Activated CD4-positive, alpha-beta T cell treated with anti-CD3 and anti-CD28 coated beads, Interleukin-2, Interleukin-6, amounts not matched to agents 100 ng/mL and 50 ng/mL, durations not matched to agents 16 hours and 8 hours (primary cell): ENCODE measurements at regions not wholly inside any gene's neighbourhood (a gene's known extent, or its start where the extent isn't known, plus 50 kb on each side); places are given as distances from the start of the nearest gene placed in this dataset.
"Not testable (repeated sequence)": the region's sequence is repeated elsewhere in the genome, so short reads cannot be mapped to it uniquely, and the experiment has no call there.

ENCODE experiments used
- DNase-seq: peaks from one replicate; pipeline ENCODE4 v3.0.0-alpha.2; 2020

DNA sequence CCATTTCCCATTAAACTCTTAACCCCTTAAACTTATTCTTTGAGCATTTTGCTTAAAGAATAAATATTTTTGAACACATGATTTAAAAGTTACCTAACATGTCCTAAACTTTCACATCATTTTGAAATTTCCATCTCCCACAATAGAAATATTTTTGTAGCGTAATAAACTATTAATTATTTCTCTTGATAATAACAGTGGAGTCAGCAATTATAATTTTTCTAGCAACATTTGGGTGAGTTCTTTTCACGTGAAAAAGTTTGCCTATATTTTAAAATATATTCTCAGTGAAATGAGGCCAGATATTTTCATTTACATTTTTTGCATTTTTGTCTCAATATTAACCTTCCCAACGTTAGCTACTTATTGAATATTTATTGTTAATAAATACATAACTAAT is 320.4 kb upstream of the CRIM1 start:
- no peak for DNase-seq

DNA sequence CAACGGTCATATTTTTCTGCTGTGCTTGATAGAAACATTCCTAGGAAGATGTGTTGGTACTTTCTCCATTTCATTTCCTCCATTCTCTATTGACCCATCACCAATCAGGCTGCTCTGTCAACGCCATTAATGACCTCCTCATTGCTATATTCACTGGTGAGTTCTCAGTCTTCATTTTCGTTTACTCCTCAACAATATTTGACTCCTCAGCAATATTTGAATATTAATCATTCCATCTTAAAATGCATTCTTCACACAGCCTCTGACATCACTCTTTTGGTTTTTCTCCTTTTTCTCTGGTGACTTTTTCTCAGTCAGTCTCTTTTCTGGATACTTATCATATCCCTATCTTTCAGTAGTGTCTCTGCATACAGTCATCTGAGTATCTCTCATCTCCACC is 323.5 kb upstream of the CRIM1 start:
- no peak for DNase-seq

DNA sequence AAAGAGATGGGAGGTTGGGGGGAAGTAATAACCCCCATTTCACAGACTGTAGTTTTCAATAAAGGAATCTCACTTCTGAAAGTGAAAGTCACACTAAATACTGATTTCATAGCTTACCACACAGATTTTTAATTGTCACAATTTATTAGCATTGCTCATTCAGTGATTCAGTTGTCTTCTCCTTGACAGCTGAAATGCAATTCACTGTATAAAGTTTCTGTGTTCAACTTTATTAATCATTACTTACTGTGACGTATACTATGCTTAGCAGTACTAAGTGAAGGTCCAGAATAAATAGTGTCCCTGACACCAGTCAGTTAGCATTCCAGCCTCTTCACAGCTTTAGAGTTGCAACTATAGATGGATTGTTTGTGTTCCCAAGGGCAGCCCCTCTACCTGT is 324.1 kb upstream of the CRIM1 start:
- DNase-seq, result no peak

DNA sequence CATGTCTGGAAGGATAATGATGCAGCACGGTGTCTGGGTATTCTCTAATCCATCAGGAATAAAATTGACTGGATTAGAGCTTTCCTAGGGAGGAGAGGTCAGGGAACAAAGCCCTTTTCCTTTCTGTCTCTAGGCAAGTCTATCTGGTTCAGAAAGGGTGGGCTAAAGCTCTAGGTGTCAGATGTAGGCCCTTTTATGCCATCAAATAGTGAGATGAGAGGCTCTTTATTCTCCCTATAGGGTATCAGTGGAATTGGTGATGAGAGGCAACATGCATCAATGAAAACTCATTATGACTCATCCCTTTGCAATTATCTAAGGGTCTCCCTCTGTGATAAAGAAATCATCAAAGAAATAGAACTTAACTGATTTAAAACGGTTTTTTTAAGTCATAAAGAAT is 328.0 kb upstream of the CRIM1 start:
- no peak for DNase-seq

DNA sequence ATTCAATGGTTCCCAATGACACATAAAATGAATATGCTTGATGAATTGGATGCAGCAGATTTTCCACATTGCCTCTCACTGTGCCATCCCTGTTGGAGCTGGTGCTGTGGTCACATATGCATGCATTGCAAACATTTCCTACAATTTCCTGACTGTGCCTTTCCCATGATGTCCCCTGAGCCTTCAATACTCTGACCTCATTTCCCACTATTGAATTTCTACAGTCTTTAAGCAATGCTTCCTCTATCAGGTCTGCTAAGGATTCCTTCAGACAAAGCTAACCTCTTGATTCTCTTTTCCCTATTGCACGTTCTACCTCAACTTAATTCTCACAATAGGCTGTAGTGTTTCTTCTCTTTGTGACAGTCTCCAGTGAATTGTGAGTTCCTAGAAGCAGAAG is 342.5 kb upstream of the CRIM1 start:
- no peak for DNase-seq

DNA sequence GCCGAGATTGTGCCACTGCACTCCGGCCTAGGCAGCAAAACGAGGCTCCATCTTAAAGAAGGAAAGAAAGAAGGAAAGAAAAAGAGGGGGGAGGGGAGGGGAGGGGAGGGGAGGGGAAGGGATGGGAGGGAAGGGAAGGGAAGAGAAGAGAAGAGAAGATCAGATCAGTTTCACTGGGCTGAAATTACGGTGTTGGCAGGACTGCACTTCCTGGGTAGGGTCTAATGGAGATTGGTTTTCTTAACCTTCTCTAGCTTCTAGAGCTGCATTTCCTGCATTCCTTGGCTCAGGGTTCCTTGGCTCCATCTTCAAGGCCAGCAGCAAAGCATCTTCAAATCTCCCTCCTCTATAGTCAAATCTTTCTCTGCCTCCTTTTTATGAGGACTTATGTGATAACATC is 349.1 kb upstream of the CRIM1 start:
- no peak for DNase-seq

DNA sequence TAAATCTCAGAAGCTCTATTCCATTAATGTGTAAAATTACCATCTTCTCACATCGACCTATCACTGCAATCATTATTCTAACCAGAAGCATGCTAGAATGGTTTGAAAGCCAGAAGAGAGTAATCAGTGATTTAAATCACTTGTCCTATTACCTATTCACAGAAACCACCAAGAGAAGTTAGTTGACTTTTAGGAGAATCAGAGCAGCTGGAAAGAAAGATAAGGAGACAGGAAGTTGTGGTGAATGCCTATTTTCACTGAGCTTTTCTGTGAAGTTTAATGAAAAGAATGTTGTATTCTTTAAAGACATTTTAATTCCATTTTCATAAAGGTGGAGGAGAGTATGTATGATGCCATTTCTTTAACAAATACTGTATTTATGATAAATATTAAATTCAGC is 352.6 kb upstream of the CRIM1 start:
- no peak for DNase-seq

DNA sequence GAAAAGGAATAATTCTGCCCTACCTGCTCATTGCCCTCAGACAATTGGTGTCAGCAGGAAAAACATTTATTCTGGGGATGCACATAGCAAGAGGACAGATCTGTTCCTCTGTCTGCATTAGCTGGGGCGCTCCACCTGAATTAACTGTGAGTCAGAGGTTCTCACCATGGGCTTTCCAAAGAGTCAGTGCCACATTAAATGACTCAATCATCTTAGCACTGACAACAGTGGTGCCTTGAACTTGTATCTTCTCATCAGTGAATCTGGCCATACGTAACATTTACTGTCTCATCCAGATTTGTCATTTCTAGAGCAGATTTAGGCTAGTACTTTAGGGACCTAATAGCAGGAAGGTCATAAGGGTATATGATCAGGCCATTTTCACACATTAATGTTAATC is 358.1 kb upstream of the CRIM1 start:
- no peak for DNase-seq

DNA sequence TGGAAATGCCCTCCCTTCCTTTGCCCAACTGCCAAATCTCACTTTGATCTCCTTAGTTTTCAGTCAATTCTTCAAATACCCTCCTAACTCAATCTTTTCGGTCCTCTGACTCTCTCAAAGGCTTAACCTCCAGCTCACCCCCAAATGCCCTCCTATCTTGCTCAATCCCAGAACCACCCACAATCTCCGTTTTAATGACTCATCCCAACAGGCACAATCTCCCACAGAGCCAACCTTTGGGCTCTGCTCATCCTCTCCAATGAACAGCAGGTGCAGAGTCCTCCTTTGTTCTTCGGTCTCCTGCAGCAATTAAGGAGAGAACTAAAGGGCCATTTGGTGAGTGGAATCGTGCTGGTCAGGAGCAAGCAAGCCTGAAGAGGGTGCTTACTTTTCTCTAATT is 366.1 kb upstream of the CRIM1 start:
- no peak for DNase-seq

DNA sequence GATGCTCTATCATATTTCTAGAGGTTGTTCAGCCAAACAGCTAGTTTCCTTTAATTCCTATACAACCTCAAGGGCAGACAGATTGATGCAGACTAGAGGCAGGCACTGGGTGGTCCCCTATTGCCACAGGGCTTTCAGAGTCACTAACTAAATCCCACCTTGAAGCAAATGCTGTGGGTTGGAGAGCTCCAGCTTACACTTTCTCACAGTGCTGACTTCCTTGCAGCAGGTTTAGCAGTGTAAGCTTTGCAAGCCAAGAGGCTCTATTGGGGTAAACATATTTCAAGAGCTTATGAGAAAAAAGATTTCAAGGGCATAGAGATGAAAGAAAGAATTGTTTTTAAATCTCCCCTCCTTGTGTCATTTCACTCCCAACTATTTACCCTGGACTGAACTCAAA is 366.5 kb upstream of the CRIM1 start:
- DNase-seq, result no peak

DNA sequence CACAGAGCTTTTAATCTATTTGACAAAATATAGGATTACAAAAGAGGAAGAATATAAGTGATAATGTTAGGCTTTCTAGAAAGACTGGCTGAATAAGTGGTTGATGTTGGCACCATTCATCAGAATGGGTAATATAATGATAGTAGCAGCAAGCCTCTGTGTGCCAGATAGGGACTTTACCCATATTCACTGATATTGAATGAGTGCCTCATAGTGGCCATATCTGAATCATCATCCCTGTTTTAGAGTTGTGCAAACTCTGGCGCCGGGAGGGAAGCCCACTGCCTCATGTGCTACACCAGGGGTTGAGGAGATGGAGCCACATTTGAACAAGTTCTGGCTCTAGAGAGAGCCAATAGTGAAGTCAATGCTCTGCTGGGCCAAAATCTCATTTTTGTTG is 368.7 kb upstream of the CRIM1 start:
- no peak for DNase-seq

DNA sequence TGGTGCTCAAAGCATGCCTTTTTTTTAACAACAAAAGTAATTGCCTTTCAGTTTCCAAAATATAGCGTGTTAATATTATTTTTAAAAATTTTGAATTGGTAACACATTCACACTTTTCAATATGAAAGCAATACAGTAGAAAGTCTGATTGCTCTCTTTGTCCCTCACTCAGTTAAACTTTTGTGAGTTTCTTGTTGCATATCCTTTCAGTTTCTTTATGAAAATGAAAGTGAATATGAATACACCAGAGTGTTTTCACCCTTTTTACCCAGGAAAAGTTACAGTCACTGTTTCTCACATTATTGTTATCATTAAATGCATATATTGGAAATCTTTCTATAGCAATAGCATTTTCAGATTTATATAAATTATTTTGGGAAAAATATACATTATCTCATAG is 377.4 kb upstream of the CRIM1 start:
- peak; percentile 8 for DNase-seq

DNA sequence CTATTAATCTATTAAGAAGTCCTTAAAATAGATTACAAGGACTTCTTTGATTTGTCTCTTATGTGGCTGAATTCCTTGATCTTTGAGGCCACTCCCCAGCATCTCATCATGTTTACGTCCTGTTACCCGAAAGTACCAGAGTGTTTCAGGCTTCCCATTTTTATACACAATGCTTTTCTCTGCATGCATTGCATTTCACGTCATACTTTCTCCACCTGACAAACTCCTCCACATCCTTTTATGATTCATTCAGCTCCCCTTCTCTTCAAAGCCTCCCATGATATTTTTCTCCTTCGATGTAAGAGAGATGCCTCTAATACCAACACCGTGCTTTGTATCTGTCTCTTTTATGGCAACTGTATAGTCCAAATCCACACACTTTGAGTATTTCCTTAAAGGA is 379.0 kb upstream of the CRIM1 start:
- DNase-seq, result no peak

DNA sequence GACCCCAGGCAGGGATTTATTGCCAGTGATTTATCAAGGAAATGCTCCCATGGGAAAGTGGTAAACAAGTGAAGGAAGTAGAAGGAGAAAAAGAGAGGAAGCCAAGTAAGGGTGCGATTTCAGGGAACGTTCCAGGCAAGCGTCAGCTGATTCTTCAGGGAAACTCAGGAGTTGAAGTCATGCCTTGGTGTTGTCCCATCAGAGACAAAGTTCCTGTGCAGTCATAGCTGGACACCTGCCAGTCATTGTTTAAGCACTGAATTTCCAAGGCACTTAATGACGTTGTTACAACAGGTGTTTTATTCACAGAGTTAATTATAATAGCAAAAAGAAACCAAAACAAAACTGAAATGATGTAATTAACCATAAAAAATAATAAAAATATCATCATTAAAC is 381.8 kb upstream of the CRIM1 start:
- no peak for DNase-seq

DNA sequence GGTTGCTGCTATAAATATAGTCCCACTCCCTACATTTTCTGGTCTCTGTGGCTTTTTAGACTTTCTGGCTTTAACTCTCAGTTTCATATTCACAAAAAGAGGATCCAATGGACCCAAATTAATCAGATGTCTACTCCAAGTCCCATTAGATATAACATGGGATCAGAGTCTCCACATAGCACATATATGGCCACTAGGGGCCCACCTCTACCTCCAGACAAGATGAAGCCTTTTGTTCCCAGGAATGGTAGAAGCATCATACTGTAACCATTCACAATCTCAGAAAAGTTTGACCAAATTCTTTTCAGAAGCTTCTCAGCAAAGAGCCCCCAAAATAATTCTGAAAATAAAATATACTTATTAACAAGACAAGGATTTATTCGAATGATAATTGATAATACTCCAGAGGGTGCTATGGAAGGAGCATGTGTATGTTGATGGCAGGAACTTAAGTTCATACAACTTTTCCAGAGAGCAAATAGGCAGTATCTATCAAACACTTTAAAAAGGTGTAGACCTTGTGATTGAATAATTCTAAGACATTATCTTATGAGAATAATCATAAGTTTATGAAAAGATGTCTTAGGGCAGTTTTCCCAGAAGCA is 382.3 kb upstream of the CRIM1 start:
- peak; percentile 16 for DNase-seq

DNA sequence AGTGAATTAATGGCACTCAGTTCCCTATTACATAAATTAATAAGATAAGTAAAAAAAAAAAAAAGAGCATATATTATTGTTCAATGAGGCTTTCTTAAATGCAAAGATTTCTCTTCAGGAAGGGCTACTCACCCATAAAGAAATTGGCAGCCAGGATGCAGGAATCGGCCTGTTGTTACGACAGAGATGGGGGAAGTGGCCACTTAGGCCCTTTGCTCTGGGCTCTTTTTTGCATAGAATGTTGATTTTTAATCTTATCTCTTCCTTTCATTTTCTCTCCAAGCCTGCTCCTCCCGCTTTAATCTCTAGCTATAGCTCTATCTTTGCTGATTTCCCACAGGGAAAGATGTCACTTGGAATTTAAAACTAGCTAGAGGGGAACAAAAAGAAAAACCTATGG is 391.8 kb upstream of the CRIM1 start:
- DNase-seq, result no peak

DNA sequence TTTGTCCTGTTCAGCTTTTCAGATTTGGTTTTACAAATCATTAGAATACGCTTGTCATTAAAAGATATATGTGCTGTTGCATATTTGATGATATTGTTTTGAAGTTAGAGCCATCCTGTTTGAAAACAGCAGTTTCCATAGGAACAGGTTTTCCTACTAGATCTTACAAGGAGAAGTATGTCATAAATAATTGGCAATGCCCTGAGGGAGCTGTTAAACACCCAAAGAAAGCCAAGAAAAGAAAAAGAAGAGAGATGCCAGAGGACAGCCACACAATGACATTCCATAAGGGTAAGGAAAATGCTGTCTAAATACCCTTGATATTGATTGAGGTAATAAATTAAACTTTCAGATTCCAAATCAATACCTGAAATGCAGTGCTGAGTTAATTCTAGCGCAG is 392.2 kb upstream of the CRIM1 start:
- no peak for DNase-seq

DNA sequence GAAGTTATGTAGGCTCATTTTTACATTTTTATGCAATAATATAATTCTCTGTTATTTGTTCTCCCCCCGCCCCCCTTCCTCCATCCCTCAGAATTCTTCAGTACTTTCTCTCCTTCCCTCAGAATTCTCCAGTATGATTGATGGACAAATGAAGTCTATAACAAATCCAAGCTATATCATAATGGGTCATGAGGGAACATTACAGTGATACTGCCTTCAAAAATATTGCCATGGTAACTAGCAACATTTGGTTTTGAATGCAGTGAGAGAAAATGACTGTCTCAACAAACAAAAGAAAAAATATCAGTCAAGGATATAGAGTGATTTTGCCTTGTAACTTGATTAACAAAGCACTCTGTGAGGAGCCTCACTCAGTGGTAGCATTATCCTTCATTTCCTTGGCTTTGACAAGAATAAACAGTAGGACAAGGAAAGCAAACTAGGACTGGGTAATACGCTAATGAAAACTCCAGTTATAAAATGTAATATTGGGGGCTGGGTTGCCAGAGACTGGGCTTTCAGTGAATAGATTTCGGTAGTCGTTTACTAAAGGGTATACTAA is 392.9 kb upstream of the CRIM1 start:
- DNase-seq, result no peak

DNA sequence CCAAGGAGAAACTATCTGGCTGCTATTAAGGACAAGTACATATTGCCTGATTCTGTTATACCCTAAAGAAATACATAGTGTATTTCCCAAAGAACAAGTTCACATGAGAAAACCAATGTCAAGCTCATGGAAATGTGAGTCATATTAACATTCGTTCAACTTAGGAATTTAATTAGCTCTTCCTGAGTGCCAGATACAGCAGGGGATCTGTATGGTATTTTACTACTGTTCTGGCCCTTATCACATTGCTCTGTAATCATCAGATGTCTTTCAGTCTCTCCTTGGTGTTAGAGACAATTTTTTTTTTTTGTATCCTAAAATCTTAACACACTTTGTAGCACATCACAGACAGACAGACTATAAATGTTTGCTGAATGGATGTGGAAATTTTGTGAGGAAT is 395.0 kb upstream of the CRIM1 start:
- DNase-seq, result no peak

DNA sequence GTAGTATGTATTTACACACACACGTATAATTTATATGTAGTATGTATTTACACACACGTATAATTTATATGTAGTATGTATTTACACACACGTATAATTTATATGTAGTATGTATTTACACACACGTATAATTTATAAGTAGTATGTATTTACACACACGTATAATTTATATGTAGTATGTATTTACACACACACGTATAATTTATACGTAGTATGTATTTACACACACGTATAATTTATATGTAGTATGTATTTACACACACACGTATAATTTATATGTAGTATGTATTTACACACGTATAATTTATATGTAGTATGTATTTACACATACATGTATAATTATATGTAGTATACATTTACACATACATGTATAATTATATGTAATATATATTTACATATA is 398.5 kb upstream of the CRIM1 start:
- DNase-seq, result not testable (repeated sequence)

DNA sequence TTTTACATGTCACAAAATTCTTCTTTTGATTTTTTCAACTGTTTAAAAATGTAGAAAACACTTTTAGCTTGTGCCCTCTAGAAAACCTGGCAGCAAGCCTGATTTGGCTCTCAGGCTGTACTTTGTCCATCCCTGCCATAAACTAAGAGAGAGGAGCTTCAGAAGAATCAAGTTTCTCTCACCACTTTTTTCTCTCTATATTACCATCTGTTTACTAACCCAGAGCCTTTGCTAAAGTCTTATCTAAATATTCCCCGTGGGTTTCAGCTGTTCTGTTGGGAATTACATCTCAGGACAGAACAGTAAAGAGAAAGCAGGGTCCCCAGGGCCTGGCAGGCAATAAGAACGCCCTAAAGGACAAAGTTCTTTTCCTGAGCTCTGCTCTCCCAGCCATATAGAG is 409.1 kb upstream of the CRIM1 start:
- DNase-seq, result no peak

DNA sequence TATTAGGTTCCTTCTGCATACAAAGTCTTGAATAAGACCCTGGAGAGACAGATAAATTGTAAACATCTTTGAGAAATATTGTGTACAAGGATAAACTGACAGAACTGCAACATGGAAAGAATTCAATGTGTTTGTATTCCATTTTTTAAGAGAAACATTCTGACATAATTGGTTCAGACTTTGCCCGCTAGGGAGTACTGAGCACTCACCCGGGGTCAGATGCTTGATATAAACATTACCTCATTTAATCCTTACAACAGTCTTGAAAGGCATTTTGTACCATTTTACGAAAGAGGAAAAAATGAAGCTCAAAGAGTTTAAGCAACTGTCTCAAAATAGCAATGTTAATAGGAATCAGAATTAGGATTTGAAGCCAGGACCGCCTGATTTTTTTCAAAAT is 416.7 kb upstream of the CRIM1 start:
- no peak for DNase-seq

DNA sequence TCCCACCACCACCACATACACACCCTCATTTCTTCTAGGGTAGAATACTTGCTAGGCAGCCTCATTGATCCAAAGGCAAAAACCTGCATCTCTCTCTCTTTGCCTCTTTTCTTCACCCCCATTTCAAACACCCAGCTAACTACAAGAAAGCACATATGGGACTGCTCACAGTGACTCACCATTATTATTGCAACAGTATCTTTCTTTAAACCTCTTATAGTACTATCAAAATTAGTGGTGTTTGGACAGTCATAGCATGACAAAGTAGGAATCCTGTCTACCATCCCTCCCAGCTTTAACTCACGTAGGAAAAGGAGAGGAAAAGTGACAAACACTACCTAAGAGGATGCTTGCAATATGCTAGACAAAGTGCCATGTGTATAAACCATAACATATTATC is 422.5 kb upstream of the CRIM1 start:
- DNase-seq, result no peak

DNA sequence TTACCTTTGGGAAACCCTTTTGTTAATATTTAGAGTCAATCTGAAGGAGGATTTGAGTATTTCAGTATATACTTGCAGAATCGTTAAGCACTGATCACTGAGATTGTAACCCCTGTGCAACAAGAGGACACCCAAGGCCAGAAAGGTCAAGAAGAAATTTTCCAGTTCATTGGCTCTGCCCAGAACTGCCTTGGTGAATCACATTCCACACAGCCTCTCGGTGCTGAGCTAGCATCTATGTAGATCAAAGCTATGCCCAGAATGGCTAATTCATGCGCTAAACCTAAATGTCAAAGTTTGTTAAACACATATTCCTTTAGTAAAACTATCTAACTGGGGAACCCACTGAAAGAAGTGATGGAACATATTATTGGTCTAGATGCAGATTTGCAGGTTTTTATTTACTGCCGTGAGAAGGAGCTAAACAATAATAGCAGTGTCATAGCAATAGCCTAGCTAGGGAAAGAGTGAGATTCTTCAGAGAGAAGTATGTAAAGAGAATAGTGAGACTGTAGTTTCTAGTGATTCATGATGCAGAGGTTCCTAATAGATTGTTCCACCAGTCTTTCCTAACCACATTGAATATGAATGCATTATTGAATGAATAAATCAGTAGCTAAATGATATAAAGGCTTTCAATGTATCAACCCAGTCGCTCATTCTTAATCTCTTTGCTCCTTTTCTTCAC is 423.2 kb upstream of the CRIM1 start:
- DNase-seq, result no peak

DNA sequence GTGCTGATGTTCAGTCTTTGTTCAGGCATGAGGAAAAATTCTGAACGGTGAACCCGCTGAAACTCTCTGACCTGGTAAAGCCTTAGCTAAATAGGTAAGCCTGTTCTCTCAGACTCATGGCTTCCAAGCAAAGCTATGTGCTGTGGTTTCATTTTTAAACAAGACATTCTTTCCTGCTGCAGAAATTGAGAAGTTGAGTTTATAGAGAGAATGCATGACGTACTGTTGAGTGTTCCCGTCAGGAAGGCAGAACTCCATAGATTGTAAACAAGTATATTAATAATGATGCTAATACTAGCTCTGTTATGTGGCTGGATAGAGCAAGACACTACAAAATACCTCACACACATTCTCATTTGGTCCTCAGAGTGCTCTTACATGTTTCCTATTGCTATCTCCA is 424.0 kb upstream of the CRIM1 start:
- no peak for DNase-seq
